ENCODE measurements at regions not wholly inside any gene's neighbourhood (a gene's known extent, or its start where the extent isn't known, plus 50 kb on each side); places are given as distances from the start of the nearest gene placed in this dataset.
"Not testable (repeated sequence)": the region's sequence is repeated elsewhere in the genome, so short reads cannot be mapped to it uniquely, and the experiment has no call there.

DNA sequence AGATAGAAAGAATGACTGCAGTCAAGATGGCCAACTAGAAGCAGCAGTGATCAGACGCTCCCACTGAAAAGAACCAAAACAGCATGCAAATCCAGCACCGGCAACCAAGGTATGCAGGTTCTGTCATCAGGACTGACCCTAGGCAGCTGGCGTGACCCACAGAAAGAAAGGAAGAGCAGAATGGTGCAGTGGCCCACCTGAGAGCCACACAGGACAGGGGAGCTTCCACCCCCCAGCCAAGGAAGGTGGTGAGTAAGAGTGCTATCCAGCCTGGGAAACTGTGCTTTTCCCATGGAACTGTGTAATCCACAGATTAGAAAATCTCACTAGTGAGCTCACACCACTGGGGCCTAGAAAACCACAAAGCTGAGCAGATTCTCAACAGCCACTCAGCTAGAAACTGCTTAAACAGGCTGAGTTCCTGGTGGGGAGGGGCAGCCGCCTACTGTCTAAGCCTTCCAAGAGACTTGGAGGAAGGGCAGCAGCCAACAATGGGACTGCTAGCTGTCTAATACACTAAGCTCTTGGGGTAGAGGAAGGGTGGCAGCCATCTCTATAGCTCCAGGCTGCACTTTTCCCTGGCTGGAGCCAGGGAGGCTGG, 127.9 kb downstream of the EVA1A start:
- POLR2A ChIA-PET, result no interaction called here
- CTCF ChIA-PET, result no interaction called here

DNA sequence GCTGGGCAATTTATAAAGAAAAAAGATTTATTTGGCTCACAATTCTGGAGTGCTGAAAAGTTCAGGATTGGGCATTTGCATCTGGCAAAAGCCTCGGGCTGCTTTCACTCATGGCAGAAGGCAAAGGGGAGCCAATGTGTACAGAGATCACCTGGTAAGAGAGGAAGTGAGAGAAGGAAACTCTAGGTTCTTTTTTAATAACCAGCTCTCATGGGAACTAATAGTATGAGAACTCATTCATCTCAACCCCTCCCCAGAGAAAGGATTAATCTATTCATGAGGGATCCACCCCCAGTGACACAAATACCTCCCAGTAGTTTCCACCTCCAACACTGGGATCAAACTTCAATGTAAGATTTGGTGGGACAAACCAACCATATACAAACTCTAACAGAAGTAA, 129.0 kb downstream of the EVA1A start:
- ChIA-PET POLR2A (no interaction called here), CTCF (no interaction called here)

DNA sequence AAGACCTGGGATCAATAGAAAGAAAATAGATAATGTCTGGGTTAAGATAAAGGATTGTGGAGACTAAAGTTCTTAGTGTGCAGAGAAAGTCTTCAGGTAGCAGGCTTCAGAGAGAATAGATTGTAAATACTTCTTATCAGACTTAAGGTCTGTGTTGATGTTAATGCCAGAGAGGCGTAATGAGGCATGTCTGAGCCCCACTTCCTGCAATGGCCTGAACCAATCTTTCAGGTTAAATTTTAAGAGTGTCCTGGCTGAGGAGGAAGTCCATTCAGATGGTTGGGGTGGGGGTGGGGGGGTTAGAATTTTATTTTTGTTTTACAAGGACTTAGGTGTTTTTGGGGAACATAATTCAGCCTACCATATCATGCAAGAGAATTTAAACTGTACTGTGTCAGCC, 129.5 kb downstream of the EVA1A start:
- ChIA-PET CTCF (no interaction called here), POLR2A (no interaction called here)

DNA sequence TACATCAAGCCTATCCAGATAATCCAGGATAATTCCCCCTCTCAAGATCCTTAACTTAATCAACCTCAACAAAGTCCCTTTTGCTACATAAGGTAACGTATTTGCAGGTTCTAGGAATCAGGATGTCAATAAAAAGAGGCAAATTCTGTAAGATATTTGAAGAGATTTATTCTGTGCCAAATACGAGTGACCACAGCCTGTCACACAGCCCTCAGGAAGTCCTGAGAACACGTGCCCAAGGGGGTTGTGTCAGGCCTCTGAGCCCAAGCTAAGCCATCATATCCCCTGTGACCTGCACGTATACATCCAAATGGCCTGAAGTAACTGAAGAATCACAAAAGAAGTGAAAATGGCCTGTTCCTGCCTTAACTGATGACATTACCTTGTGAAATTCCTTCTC, 130.3 kb downstream of the EVA1A start:
- POLR2A ChIA-PET, CTCF ChIA-PET: not testable (repeated sequence)

DNA sequence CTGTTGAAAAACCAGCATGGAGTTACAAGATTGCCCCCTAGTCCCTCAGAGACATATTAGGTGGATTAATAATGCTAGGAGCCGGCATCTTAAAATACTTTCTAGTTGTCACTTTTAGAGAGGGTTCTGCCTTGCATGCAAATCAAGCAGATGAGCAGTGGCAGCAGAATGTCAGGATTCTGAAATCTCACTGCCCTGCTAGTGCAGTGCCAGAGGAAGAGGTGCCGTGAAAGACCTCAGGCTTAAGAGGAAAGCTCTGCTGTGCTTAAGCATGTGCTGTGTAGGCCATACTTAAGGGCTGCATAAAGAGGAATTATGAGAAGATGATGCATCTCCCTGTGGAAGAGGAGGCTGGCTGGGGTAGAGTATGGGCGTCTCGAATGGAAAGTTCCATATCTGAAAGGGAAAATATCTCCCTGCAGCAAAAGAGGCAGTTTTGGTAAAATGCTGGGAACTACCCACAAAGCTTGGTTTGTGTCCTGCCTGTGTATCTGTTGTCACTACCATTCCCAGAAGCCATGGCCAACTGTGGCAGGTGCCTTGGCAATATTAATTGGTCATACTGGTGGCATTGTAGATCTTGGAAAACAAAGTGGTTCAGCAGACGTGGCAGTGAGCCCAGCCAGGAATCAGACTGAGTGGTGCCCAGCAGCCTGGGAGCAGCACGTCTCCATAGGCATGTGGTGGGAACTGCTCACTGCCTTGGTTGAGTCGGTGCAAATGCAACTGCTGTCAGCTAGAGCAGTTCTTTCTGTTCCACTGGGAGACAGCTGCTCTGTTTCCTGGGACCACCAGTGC, 131.9 kb downstream of the EVA1A start:
- ChIA-PET CTCF (no interaction called here), POLR2A (no interaction called here)

DNA sequence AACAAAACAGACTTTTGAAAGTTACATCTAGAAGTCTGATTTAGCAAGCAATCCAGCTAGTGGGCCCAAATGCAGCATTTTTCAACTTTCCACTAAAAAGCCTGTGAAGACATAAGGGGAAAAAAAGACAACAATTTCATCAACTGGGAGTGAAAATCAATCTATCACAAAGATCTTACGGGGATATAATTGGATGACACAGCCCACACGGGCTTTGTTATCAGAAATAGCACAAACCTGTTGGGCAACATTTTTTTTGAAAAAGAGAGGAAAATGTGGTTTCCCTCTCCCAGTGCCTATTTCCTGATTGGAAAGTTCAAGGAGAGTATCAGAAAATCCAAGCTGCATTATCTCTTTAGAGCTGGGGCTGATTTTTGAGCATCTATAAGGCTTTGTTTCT, 132.7 kb downstream of the EVA1A start:
- POLR2A ChIA-PET, result no interaction called here
- CTCF ChIA-PET, result interaction anchor here (0.6 kb wide), 1 partner anchor 195 kb away, joined by 4 read pairs; no protein-coding TSS in a partner anchor

DNA sequence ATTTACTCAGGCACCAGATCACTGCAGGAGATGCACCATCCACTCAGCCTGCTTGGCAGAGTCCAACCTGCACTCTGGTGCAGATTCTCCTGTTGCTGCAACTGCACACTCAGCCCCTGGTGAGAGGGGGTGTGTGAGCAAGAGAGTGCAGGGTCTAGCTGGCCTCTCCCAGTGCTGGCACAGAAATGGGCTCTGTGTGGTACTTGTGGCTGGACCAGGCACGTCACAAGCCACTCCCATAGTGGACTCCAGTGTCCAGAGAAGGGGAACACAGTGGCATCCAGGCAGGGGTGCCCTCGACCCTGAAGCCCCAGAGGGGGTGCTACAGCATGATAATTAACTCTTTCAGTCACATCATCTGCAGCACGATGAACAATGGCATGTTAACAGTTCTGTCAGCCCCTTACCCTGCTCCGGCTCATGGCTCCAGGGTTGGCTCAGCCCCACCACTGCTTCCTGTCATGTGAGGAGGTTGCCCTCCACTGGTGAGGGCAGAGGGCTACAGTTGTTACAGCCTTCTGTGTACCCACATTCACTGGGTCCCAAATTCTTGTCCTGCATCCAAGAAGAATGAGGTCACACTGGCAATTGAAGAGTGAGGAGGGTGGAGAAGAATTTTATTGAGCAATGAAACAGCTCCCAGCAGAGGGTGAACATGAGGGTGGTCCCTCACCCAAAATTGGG, 135.7 kb downstream of the EVA1A start:
- CTCF ChIA-PET, result no interaction called here
- POLR2A ChIA-PET, result no interaction called here

DNA sequence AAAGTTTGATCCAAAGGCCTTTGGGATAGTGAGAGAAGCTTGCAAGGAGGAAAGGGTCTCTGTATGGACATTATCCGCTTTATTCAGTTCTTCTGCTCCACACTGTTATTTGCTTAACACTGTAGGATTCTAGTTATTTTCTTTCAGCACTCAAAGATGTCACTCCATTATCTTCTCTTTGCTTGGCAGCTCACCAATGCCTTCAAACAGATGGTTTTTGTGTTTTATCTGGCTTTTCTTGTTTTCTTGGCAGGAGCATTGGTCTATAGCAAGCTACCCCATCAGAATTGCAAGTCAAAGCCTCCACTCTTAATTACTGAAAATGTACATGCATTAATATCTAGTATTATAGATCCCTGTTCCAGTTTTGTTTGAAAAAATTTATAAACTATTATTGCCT, 138.8 kb downstream of the EVA1A start:
- POLR2A ChIA-PET, result no interaction called here
- CTCF ChIA-PET, result interaction anchor here (0.6 kb wide), 1 partner anchor 645 kb away, joined by 5 read pairs; no protein-coding TSS in a partner anchor

DNA sequence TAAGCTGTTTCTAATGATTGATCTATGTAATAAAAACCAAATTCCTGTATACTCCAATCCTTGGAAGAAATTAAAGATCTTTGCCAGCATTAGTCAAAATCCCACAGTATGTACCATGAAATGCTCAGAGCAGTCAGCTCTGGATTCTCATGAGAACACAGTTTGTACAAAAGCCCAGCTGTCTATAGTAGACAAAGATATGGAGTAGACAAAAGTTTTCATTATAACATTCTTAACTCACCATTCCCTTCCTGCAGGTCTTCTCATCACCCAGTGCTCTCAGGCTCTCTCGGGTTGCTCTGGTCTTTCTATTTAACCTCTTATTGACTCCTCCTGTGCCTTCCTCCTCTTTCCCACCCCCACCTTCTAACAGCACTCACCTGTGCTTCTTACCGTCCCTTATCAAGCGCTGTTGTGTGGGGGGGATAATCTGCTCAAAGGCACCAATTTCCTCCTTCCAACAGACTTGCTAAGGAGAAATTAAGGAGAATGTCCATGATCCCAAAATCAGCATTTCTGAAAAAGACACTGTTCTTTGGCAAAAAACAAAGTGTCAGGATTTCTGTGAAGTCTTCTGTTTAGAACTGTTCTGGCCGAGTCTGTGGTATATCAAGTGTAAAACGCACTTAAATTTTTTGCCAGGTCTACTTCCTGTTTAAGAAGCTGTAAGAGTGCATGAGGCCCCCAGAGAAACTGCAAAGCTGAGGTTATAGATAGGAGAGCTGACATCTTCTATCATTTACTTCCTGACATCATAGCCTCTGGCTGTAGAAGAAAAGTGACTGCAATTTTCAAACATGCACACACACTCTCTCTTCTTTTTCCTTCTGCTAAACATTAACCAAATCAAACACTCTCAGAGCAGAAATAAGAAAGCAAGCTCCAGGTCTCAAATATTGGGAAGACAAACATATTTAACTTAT, 144.1 kb downstream of the EVA1A start:
- CTCF ChIA-PET, result no interaction called here

DNA sequence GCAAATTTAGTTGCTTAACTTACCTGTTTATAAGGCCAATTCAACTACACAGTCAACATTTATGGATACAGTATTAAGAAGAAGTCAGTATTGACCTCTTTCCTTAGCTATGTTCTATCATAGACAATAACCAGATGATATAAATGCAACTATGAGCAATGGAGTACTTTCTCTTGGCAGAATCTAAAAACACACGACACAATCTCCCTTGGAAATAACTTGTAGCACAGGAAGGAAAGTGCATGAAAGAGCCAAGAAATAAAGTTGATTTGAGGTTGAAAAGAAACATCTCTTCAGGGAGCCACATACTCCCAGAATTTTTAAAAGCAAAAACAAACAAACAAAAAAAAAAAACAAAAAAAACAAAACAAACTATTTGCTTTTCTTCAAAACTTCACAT, 145.0 kb downstream of the EVA1A start:
- POLR2A ChIA-PET, result no interaction called here
- CTCF ChIA-PET, result no interaction called here

More for the DNA sequence above, 144.1 kb downstream of the EVA1A start:
- POLR2A ChIA-PET, result no interaction called here

DNA sequence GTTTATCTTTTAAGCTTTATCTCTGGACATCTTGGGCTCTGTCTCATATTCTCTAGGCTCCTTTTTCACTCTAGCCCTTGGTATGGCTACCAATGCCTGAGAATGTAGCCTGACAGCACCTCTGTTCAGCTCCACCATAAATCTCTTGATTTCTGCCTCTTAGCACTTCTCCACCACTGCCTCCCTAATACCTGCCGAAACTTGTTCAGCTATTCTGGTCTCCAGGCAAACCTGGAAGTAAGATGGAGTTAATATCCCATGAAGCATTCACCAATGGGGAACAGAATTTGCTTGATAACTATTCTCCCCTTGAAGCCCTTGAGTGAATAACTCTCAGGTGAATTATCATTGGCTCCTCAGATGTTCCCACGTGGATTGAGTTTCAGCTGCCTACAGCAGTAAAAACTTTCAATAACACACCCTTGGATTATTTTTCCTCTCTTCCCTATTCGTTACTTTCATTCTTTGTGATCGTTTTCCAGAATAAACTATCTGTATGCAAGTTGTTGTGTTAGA, 145.6 kb downstream of the EVA1A start:
- ChIA-PET CTCF (no interaction called here), POLR2A (no interaction called here)

DNA sequence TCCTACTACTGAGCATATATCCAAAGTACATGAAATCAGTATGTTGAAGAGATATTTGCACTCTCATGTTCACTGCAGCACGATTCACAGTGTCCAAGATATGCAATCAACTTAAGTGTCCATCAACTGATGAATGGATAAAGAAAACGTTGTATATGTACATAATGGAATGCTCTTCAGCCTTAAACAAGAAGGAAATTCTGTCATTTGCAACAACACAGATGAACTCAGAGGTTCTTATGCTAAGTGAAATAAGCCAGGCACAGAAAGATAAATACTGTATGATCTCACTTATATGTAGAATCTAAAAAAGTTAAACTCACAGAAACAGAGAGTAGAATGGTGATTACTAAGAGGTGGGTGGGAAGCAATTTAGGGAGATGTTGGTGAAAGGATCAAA, 149.2 kb downstream of the EVA1A start:
- POLR2A ChIA-PET, result no interaction called here
- CTCF ChIA-PET, result no interaction called here

DNA sequence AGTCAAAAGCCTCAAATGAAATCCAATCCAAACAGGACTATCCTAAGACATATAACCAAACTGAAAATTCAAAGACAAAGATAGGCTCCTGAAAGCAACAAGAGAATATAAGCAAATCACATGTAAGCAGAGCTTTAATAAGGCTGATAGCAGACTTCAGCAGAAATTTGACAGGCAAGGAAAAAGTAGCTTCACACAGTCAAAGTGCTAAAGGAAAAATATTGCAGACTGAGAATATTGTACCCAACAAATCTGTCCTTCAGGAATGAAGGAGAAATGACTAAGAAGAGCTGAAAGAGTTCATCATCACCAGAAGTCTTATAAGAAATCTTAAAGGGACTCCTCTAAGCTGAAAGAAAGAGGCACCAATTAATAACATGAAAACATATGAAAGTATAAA, 150.0 kb downstream of the EVA1A start:
- POLR2A ChIA-PET, result no interaction called here
- CTCF ChIA-PET, result no interaction called here

DNA sequence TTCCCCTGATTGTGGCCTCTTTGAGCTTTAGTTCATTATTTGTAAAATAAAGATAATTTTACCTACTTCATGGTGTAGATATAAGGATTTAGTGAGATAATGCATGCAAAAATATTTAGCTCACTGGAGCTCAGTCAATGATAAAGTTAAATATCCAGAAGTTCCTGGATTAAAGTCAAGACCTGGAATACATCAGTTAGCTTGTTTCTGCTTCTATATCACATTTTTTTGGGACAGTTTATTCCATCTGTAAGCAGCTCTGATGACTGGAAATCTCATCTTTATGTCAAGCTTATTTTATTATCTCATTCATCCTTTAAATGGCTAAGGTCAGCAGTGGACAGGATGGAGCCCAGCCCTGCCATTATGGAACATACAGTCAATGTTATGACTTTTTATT, 152.0 kb downstream of the EVA1A start:
- ChIA-PET POLR2A (no interaction called here), CTCF (no interaction called here)

DNA sequence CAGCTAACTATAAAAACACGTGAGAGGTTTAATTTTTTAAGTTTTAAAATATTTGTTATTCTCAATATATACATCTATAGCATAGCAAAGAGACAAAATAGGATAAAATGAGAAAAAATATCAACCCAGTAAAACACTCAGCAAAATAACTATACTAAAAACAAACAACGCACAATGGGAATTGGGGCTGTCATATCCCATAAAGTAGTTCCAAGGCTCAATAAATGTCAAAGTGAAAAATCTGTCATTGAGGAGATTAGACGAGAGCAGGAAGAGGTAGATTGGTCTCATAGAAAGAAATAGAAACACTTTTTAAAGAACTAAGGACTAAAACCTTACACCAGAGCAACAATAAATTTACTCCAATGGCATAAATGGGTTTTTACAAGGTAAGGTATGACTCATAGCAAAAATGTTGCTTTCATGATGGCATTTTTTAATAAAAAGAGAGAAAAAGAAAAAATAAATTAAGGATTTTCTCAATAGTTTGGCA, 153.7 kb downstream of the EVA1A start:
- CTCF ChIA-PET, result no interaction called here
- POLR2A ChIA-PET, result no interaction called here

DNA sequence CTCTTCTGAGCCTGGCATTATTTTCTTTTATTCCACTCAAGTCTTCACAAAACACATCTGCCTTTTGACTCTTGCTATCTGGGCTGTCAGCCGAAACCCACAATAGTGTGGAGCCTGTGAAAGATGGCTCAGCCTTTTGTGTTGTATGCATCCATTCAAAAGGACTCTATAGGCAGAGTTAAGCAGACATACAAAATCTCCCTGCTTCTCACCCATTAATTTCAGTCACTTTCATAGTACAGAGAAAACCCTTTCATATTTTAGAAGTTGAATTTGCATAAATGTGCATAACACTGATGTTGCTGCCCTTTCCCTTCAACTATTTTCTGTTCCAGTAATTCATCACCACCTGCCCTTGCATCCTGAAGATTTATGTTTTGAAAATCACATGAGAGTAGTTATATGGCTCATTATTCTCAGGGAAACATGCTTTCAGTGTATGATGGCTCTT, 154.6 kb downstream of the EVA1A start:
- POLR2A ChIA-PET, result no interaction called here
- CTCF ChIA-PET, result no interaction called here

DNA sequence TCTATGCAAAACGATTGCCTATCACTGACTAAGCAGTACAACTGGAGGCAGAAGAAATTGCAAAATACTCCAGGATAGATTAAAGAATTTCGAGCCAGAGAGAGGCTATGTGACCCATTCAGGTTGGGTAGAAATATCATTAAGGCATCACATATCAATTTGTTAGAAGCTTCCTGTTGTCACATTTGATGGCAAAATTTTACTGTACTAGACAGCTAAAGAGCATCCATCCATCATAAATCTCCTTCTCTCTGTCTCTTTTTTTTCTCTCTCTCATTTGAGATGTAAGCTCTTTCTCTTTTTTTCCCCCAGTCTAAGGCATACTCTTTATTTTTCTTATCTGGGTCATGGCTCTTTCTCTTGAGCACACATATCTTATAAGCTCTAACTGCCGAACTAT, 155.7 kb downstream of the EVA1A start:
- ChIA-PET POLR2A (no interaction called here), CTCF (no interaction called here)

DNA sequence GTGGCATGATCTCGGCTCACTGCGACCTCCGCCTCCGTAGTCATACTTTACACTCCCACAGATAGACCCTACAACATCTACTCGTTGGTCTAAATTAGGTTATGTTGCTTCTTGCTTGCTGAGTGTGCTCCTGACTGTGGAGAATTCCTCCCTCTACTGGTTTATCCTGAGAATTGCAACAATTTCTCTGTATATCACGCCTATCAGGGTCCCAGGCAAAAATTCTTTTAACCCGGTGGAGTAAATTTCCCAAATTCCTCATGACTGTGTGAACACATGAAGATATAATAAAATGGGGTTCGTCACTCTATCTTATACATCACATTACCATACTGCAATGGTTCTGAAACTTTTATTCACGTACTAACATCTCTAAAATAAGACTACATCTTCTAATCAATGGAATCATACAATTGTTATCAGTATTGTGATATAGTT, 156.7 kb downstream of the EVA1A start:
- CTCF ChIA-PET, result no interaction called here

DNA sequence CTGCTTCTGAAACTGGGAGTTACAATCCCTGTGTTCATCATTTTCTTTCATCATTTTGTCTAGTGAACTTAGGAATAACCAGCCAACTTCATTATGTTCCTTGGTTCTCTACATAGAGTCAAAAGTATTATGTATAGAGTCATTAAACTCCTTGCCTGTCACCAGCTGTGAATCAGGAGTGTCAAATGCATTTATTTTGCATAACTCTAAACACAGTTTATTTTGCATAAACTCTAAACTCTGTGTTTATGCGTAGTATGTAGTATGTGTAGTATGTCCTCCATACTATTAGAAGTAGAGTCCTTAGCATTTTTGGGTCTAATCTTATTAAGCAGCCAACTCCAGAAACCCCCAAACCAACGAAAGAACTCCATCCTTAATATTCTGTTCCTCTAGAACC, 164.4 kb downstream of the EVA1A start:
- ChIA-PET CTCF (no interaction called here), POLR2A (no interaction called here)

More for the DNA sequence above, 156.7 kb downstream of the EVA1A start:
- POLR2A ChIA-PET, result no interaction called here

DNA sequence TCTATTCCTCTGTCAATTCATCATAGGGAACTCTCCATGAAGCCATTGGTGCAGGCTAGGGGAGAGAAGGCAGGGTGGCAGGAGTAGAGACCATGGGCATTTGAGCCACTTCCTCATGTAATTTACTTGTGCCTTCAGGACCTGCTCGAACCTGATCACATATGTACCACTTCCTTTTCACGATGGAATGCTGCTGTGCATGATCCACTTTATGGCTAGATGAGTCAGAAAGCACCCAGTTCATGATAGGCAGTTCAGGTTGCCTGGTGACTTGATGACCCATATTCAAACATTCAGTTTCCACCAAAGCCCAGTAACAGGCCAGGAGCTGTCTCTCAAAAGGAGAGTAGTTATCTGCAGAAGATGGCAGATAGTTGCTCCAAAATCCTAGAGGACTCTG, 166.0 kb downstream of the EVA1A start:
- CTCF ChIA-PET, POLR2A ChIA-PET: not testable (repeated sequence)
